ENCODE measurements at regions not wholly inside any gene's neighbourhood (a gene's known extent, or its start where the extent isn't known, plus 50 kb on each side); places are given as distances from the start of the nearest gene placed in this dataset.

- Histone ChIP-seq H3K9me3 (peaks cover 0 to 3% (median under 1%) of the 10 kb centered on the region in 3 donors), H3K4me3 (no peak overlapping the region), H3K36me3 (no peaks in the 10 kb centered on the region), H3K27ac (no peak overlapping the region), H3K27me3 (no peaks in the 10 kb centered on the region), H3K4me1 (no peaks in the 10 kb centered on the region)
- no peak for TF ChIP-seq CTCF (IDR thresholded peaks at IDR 0.05)
- no peak for TF ChIP-seq POLR2A (IDR thresholded peaks at IDR 0.05)
- intact Hi-C loops (cut with DNase I), result no loop called here
- no peak for DNase-seq
- 67 to 74% methylated on average over 5 of the region's 5 CpGs for WGBS, 2 donors
These were observed 113.7 kb upstream of the TPRG1 start for GRCh38 chr3:189058071-189058470.

GRCh38 chr3:189070965-189071364 is 100.8 kb upstream of the TPRG1 start:
- peaks cover 0 to 9% (median 6%) of the 10 kb centered on the region in 3 donors for H3K9me3 ChIP-seq
- TF ChIP-seq CTCF (IDR thresholded peaks at IDR 0.05), result no peak
- TF ChIP-seq POLR2A (IDR thresholded peaks at IDR 0.05), result no peak
- H3K4me1 ChIP-seq, result no peaks in the 10 kb centered on the region
- DNase-seq, result no peak
- H3K27ac ChIP-seq, result no peak overlapping the region
- no peak overlapping the region for H3K4me3 ChIP-seq
- H3K27me3 ChIP-seq, result no peaks in the 10 kb centered on the region
- H3K36me3 ChIP-seq, result no peaks in the 10 kb centered on the region
- intact Hi-C loops (cut with DNase I), result no loop called here

GRCh38 chr3:189071446-189071845 is 100.3 kb upstream of the TPRG1 start:
- intact Hi-C loops (cut with DNase I), result no loop called here
- 25 to 38% methylated on average over 2 of the region's 2 CpGs for WGBS, 2 donors
- Histone ChIP-seq H3K4me3 (no peak overlapping the region), H3K27me3 (no peaks in the 10 kb centered on the region), H3K27ac (no peak overlapping the region), H3K4me1 (no peaks in the 10 kb centered on the region), H3K9me3 (peaks cover 0 to 9% (median 6%) of the 10 kb centered on the region in 3 donors), H3K36me3 (no peaks in the 10 kb centered on the region)
- no peak for TF ChIP-seq POLR2A (IDR thresholded peaks at IDR 0.05)
- TF ChIP-seq CTCF (IDR thresholded peaks at IDR 0.05), result no peak
- DNase-seq, result no peak

GRCh38 chr3:189076449-189076848 is 95.3 kb upstream of the TPRG1 start:
- intact Hi-C loops (cut with DNase I), result no loop called here
- Histone ChIP-seq H3K27ac (no peak overlapping the region), H3K4me1 (no peaks in the 10 kb centered on the region), H3K36me3 (no peaks in the 10 kb centered on the region), H3K4me3 (no peak overlapping the region), H3K27me3 (no peaks in the 10 kb centered on the region), H3K9me3 (no peaks in the 10 kb centered on the region)
- DNase-seq, result no peak
- 72 to 84% methylated on average over 1 of the region's 1 CpG for WGBS, 2 donors
- no peak for TF ChIP-seq POLR2A (IDR thresholded peaks at IDR 0.05)
- no peak for TF ChIP-seq CTCF (IDR thresholded peaks at IDR 0.05)

GRCh38 chr3:189080745-189081144 is 91.0 kb upstream of the TPRG1 start:
- DNase-seq, result no peak
- intact Hi-C loops (cut with DNase I), result no loop called here
- no peaks in the 10 kb centered on the region for H3K4me1 ChIP-seq
- TF ChIP-seq POLR2A (IDR thresholded peaks at IDR 0.05) (no peak), CTCF (IDR thresholded peaks at IDR 0.05) (no peak)
- H3K9me3 ChIP-seq, result no peaks in the 10 kb centered on the region
- no peaks in the 10 kb centered on the region for H3K27me3 ChIP-seq
- H3K4me3 ChIP-seq, result no peak overlapping the region
- no peak overlapping the region for H3K27ac ChIP-seq
- 45 to 54% methylated on average over 2 of the region's 2 CpGs for WGBS, 2 donors
- H3K36me3 ChIP-seq, result no peaks in the 10 kb centered on the region
